ENCODE measurements at regions not wholly inside any gene's neighbourhood (a gene's known extent, or its start where the extent isn't known, plus 50 kb on each side); places are given as distances from the start of the nearest gene placed in this dataset.
"Not testable (repeated sequence)": the region's sequence is repeated elsewhere in the genome, so short reads cannot be mapped to it uniquely, and the experiment has no call there.

GRCh38 chr1:172839639-172840038 is 180.7 kb downstream of the FASLG start:
- not testable (repeated sequence) for TF ChIP-seq EZH2phosphoT487, CTCF, EZH2 (IDR thresholded peaks at IDR 0.05)
